ENCODE measurements at regions not wholly inside any gene's neighbourhood (a gene's known extent, or its start where the extent isn't known, plus 50 kb on each side); places are given as distances from the start of the nearest gene placed in this dataset.

DNA sequence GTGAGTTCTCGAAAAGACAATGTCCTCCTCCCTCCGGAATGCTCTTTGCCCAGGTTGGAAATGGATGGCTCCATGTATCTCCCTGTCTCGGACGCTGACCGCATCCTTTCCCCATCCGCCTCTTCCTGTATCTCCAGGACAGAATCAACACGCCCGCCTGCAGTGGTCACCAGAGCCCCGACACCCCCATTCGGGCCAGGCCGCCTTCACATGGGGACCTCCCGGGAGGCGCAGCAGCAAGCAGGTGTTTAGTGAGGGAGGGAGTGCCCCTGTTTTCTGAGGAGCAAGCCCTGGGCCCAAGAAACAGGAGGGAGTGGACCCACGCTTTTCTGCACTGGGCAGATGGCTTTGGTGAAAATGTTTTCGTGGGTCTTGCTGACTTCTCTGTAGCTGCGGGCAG lies 83.5 kb upstream of the TTC34 start:
- TF ChIP-seq, protein P1, sequence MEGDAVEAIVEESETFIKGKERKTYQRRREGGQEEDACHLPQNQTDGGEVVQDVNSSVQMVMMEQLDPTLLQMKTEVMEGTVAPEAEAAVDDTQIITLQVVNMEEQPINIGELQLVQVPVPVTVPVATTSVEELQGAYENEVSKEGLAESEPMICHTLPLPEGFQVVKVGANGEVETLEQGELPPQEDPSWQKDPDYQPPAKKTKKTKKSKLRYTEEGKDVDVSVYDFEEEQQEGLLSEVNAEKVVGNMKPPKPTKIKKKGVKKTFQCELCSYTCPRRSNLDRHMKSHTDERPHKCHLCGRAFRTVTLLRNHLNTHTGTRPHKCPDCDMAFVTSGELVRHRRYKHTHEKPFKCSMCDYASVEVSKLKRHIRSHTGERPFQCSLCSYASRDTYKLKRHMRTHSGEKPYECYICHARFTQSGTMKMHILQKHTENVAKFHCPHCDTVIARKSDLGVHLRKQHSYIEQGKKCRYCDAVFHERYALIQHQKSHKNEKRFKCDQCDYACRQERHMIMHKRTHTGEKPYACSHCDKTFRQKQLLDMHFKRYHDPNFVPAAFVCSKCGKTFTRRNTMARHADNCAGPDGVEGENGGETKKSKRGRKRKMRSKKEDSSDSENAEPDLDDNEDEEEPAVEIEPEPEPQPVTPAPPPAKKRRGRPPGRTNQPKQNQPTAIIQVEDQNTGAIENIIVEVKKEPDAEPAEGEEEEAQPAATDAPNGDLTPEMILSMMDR (IDR thresholded peaks at IDR 0.05): no peak
- TF ChIP-seq EP300 (IDR thresholded peaks at IDR 0.05): no peak

All from upper lobe of left lung (tissue), 4 donors.